SK-N-SH treated with all-trans-retinoic acid at 6 μM for 48 hours (cell line): ENCODE measurements at regions not wholly inside any gene's neighbourhood (a gene's known extent, or its start where the extent isn't known, plus 50 kb on each side); places are given as distances from the start of the nearest gene placed in this dataset.

ENCODE experiments used
- ATAC-seq: fragments of 200-7000 bp; cut with Tn5 transposase; 3 replicates; pipeline ENCODE4 v1.9.1; 2020; ENCODE audit warnings: mild to moderate bottlenecking, moderate library complexity
- ARNTL ChIP-seq: fragments of 450-650 bp; formaldehyde crosslinking; IDR thresholded peaks from 2 replicates; pipeline ENCODE4 v1.5.0; 2020; ENCODE audit warnings: low read depth, mild to moderate bottlenecking, moderate library complexity, borderline replicate concordance
- BACH2 ChIP-seq: fragments of 250-450 bp; sonication (Bioruptor Pico); IDR thresholded peaks from 2 replicates; pipeline ENCODE4 v1.9.0; 2021; ENCODE audit warnings: mild to moderate bottlenecking, borderline replicate concordance
- CREB5 ChIP-seq: fragments of 250-450 bp; sonication (Bioruptor Pico); IDR thresholded peaks from 2 replicates; pipeline ENCODE4 v1.5.1; 2020; ENCODE audit warnings: low read depth, mild to moderate bottlenecking, moderate library complexity
- CSDC2 ChIP-seq: fragments of 250-450 bp; sonication (Bioruptor Pico); IDR thresholded peaks from 2 replicates; pipeline ENCODE4 v1.5.0; 2020; ENCODE audit warnings: mild to moderate bottlenecking, moderate library complexity
- CSRNP3 ChIP-seq: fragments of 250-450 bp; sonication (Bioruptor Pico); IDR thresholded peaks from 2 replicates; pipeline ENCODE4 v1.5.1; 2021; ENCODE audit warnings: mild to moderate bottlenecking, moderate library complexity
- ESRRG ChIP-seq: fragments of 250-450 bp; sonication (Bioruptor Pico); IDR thresholded peaks from 2 replicates; pipeline ENCODE4 v1.6.1; 2021; ENCODE audit warnings: mild to moderate bottlenecking
- GLIS3 ChIP-seq: fragments of 250-450 bp; sonication (Bioruptor Pico); IDR thresholded peaks from 2 replicates; pipeline ENCODE4 v1.5.0; 2020; ENCODE audit warnings: mild to moderate bottlenecking, moderate library complexity
- ISL1 ChIP-seq: fragments of 250-450 bp; sonication (Bioruptor Pico); IDR thresholded peaks from 2 replicates; pipeline ENCODE4 v2.1.2; 2022; ENCODE audit warnings: mild to moderate bottlenecking, moderate library complexity
- OSR1 ChIP-seq: fragments of 250-450 bp; sonication (Bioruptor Pico); IDR thresholded peaks from 2 replicates; pipeline ENCODE4 v1.8.0; 2022; ENCODE audit warnings: moderate library complexity, mild to moderate bottlenecking, inconsistent platforms
- PATZ1 ChIP-seq: fragments of 250-450 bp; sonication (Bioruptor Pico); IDR thresholded peaks from 2 replicates; pipeline ENCODE4 v1.8.0; 2020; ENCODE audit warnings: mild to moderate bottlenecking, moderate library complexity, borderline replicate concordance
- POU6F1 ChIP-seq: fragments of 250-450 bp; sonication (Bioruptor Pico); IDR thresholded peaks from 2 replicates; pipeline ENCODE4 v1.8.0; 2021; ENCODE audit warnings: low read depth, mild to moderate bottlenecking, moderate library complexity, borderline replicate concordance
- PPARA ChIP-seq: fragments of 250-450 bp; sonication (Bioruptor Pico); IDR thresholded peaks from 2 replicates; pipeline ENCODE4 v1.5.0; 2020; ENCODE audit warnings: mild to moderate bottlenecking, borderline replicate concordance
- RARB ChIP-seq: fragments of 250-450 bp; sonication (Bioruptor Pico); IDR thresholded peaks from 2 replicates; pipeline ENCODE4 v1.8.0; 2021; ENCODE audit warnings: mild to moderate bottlenecking, moderate library complexity
- SNAI2 ChIP-seq: fragments of 250-450 bp; sonication (Bioruptor Pico); IDR thresholded peaks from 2 replicates; pipeline ENCODE4 v1.5.0; 2020; ENCODE audit warnings: mild to moderate bottlenecking, moderate library complexity
- TCF4 ChIP-seq: fragments of 250-450 bp; sonication (Bioruptor Pico); IDR thresholded peaks from 2 replicates; pipeline ENCODE4 v1.8.0; 2021; ENCODE audit warnings: mild to moderate bottlenecking, moderate library complexity, borderline replicate concordance
- TOX ChIP-seq: fragments of 250-450 bp; sonication (Bioruptor Pico); IDR thresholded peaks from 2 replicates; pipeline ENCODE4 v1.8.0; 2021; ENCODE audit warnings: mild to moderate bottlenecking, moderate library complexity, borderline replicate concordance
- TSHZ2 ChIP-seq: fragments of 250-450 bp; sonication (Bioruptor Pico); IDR thresholded peaks from 2 replicates; pipeline ENCODE4 v1.5.0; 2020; ENCODE audit warnings: mild to moderate bottlenecking, moderate library complexity
- ZC3H10 ChIP-seq: fragments of 250-450 bp; sonication (Bioruptor Pico); IDR thresholded peaks from 2 replicates; pipeline ENCODE4 v1.5.1; 2021; ENCODE audit warnings: mild to moderate bottlenecking, moderate library complexity
- ZFP3 ChIP-seq: fragments of 250-450 bp; sonication (Bioruptor Pico); IDR thresholded peaks from 2 replicates; pipeline ENCODE4 v1.5.0; 2020; ENCODE audit warnings: mild to moderate bottlenecking, moderate library complexity
- ZNF565 ChIP-seq: fragments of 450-650 bp; formaldehyde crosslinking; conservative IDR thresholded peaks from 2 replicates; pipeline ENCODE4 v1.5.0; 2020; ENCODE audit warnings: low read depth, mild to moderate bottlenecking, moderate library complexity
- ZNF70 ChIP-seq: fragments of 450-650 bp; formaldehyde crosslinking; IDR thresholded peaks from 2 replicates; pipeline ENCODE4 v1.5.0; 2020; ENCODE audit warnings: mild to moderate bottlenecking, moderate library complexity

- ATAC-seq, result no peak
- TF ChIP-seq ZFP3 (CRISPR knock-in tag), result no peak
- TF ChIP-seq ESRRG, result no peak
- TF ChIP-seq SNAI2 (CRISPR knock-in tag), result no peak
- no peak for TF ChIP-seq GLIS3 (CRISPR knock-in tag)
- TF ChIP-seq RARB, result no peak
- no peak for TF ChIP-seq CSDC2 (CRISPR knock-in tag)
- no peak for TF ChIP-seq CSRNP3 (CRISPR knock-in tag)
- TF ChIP-seq ISL1 (CRISPR knock-in tag), result no peak
- TF ChIP-seq OSR1, result no peak
- TF ChIP-seq ZNF565 (CRISPR knock-in tag), result no peak
- TF ChIP-seq BACH2, result no peak
- TF ChIP-seq ZC3H10 (CRISPR knock-in tag), result no peak
- TF ChIP-seq PPARA (CRISPR knock-in tag), result no peak
- TF ChIP-seq PATZ1, result no peak
- TF ChIP-seq TSHZ2, result no peak
These were observed 254.8 kb upstream of the TMCO5A start for GRCh38 chr15:37679627-37680026.

- no peak for TF ChIP-seq ARNTL (CRISPR knock-in tag)
- TF ChIP-seq CSRNP3 (CRISPR knock-in tag), result no peak
- TF ChIP-seq ZFP3 (CRISPR knock-in tag), result no peak
- TF ChIP-seq ZC3H10 (CRISPR knock-in tag), result no peak
- TF ChIP-seq, all 23 proteins: peak for 0
- no peak for ATAC-seq
These were observed 252.1 kb upstream of the TMCO5A start for GRCh38 chr15:37682304-37682703.

- ATAC-seq, result no peak
- TF ChIP-seq ZFP3 (CRISPR knock-in tag) (no peak), CREB5 (CRISPR knock-in tag) (no peak), ZC3H10 (CRISPR knock-in tag) (no peak)
These were observed 242.5 kb upstream of the TMCO5A start for GRCh38 chr15:37691911-37692310.

GRCh38 chr15:37693926-37694325 lies 240.5 kb upstream of the TMCO5A start:
- no peak for TF ChIP-seq CSDC2 (CRISPR knock-in tag)
- TF ChIP-seq POU6F1 (CRISPR knock-in tag), result no peak
- no peak for TF ChIP-seq SNAI2 (CRISPR knock-in tag)
- TF ChIP-seq TSHZ2, result no peak
- no peak for TF ChIP-seq TOX
- no peak for TF ChIP-seq OSR1
- TF ChIP-seq PATZ1, result no peak
- no peak for TF ChIP-seq ZNF565 (CRISPR knock-in tag)
- TF ChIP-seq ZFP3 (CRISPR knock-in tag), result no peak
- no peak for TF ChIP-seq TCF4 (CRISPR knock-in tag)
- no peak for TF ChIP-seq ZNF70 (CRISPR knock-in tag)
- TF ChIP-seq ISL1 (CRISPR knock-in tag), result no peak
- ATAC-seq, result no peak
